ENCODE measurements at regions not wholly inside any gene's neighbourhood (a gene's known extent, or its start where the extent isn't known, plus 50 kb on each side); places are given as distances from the start of the nearest gene placed in this dataset.

DNA sequence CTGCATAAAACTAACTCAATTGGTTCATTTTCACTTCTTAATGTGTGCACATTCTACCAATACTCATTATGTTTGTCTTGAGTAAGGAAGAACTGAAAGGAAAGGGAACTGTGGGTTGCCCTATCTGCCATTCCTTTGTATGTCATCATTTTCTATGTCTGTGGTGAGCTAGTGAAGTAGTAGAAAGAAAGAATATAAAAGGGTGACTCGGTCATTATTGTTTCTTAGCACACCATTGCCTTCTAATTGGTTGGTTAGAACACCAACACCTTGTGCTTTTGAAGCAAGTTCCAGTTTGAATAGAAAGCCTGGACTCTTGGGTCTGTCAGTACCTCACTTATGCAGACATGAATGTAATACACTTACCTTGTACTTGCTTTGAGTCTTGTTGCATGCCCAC, 64.3 kb upstream of the MDFIC start:
- DNase-seq: peak in 1 of 2 donors; percentile 14

DNA sequence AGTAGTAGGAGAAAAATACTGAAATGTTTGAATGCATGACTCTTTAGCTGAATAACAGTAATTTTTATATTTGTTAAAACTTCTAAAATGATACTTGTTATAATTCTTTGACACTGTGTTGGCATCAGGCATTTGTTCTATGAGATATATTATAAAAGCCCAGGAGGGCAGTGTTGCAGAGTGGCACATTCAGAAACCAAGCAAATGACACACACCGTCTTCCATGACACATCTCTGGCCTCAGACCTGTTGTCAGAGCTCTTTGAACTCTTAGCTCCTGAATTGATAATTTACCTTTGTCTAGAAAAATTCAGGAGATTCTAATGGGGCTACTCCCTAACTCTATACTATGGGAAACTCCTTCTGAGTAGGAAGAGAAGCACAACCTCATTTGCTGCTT, 62.4 kb upstream of the MDFIC start:
- no peak for DNase-seq

DNA sequence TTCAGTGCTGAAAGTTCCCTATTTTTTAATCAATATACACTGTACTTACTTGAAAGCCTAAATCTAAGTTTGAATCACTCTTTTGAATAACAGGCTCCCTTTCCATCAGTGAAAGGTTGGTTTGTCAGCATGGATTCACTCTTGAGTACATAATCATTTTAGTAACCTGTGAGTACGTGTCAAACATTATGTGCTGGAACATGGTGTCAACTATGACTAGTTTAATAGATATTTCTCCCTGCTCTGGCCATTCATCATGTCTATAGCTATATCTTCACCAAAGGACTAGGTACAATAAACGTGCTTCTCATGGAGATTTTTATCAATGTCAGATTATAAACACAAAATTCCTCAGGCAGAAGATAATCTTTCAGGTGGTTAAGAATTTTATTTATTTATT, 61.7 kb upstream of the MDFIC start:
- no peak for DNase-seq

DNA sequence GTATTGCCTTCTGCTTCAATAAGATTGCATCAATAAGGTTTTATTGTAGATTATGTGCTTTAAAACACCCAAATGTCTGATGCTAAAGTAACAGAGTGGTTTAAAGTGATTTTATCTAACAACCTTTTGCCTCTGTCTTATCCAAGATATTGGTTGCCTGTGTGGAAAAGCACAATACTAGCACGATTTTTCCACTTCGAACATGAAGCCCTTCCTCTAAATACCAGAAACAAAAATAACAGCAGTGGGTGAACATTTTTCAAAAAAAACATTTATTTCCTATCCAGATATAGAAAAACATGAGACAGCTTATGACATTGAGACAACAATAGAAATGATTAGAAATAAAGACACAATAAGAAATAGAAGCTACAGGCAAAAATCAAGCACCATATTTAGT, 59.5 kb upstream of the MDFIC start:
- no peak for DNase-seq

DNA sequence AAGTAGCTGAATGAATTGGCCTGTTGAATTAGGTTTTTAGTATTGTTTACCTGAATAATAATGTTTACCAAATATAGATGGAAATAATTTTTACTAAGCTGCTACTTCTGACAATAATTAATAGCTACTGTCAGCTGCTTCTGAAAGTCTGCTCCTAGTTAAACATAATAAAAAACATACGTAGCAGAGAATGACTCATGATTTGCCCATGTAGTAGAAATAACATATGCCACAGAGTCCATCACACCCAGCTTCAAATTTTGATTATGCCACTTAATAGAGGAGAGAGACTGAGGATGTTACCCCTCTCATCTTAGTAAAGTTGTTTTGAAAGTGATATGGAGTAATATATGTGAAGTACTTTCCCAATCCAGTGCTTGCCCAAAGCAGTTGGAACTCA, 57.6 kb upstream of the MDFIC start:
- no peak for DNase-seq

DNA sequence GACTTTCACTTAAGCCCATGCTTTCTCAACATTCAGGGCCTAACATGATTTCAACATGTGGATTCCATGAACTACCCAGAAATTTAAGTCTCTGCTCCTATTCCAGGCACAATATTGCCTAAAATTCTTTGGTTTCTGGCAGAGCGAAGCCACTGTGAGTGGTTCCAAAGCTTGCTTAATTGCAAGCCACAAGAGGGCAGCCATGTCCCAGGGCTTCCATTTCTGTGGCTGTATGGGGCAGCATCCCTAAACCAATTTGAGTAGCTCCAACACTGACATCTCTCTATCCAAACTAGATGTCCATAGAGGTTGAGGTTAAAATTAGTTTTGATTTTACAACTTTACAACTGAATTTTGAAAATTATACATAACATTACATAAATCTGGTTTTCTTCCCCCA, 56.3 kb upstream of the MDFIC start:
- DNase-seq: peak; percentile 57 to 70
